ENCODE measurements at regions not wholly inside any gene's neighbourhood (a gene's known extent, or its start where the extent isn't known, plus 50 kb on each side); places are given as distances from the start of the nearest gene placed in this dataset.
A peak's percentile ranks its signal among the peaks of the same experiment; 100 is the strongest.

- Histone ChIP-seq H3K9me3 (ENCODE audit: control insufficient read depth in 3 of 3, low read length in 3 of 3) (no peaks in the 10 kb centered on the region), H3K9ac (ENCODE audit: low read depth in 1 of 3, low read length in 3 of 3) (peak overlapping the region in 2 of 3 donors; percentile 45 to 50), H3K4me3 (ENCODE audit: low read length in 3 of 3) (peak overlapping the region; percentile 46 to 57 (median 49)), H3K27me3 (ENCODE audit: control insufficient read depth in 3 of 3, insufficient read depth in 3 of 3, low read length in 3 of 3) (peaks cover 0 to 37% (median 0%) of the 10 kb centered on the region in 3 donors), H3K36me3 (ENCODE audit: control insufficient read depth in 3 of 3, insufficient read depth in 3 of 3, low read length in 3 of 3) (no peaks in the 10 kb centered on the region), H3K4me1 (ENCODE audit: control insufficient read depth in 3 of 3, insufficient read depth in 3 of 3, low read length in 3 of 3) (peaks cover 0 to 18% (median 13%) of the 10 kb centered on the region in 3 donors), H3K27ac (ENCODE audit: low read depth, low read length) (no peak overlapping the region)
Observed at GRCh38 chrX:69285401-69285877, 120.2 kb upstream of the PJA1 start.

GRCh38 chrX:69284491-69284890 is 119.2 kb upstream of the PJA1 start:
- Histone ChIP-seq H3K9me3 (ENCODE audit: control insufficient read depth in 3 of 3, low read length in 3 of 3) (no peaks in the 10 kb centered on the region), H3K4me3 (ENCODE audit: low read length in 3 of 3) (no peak overlapping the region), H3K9ac (ENCODE audit: low read depth in 1 of 3, low read length in 3 of 3) (no peak overlapping the region), H3K27me3 (ENCODE audit: control insufficient read depth in 3 of 3, insufficient read depth in 3 of 3, low read length in 3 of 3) (peaks cover 0 to 38% (median 0%) of the 10 kb centered on the region in 3 donors), H3K27ac (ENCODE audit: low read depth, low read length) (no peak overlapping the region), H3K36me3 (ENCODE audit: control insufficient read depth in 3 of 3, insufficient read depth in 3 of 3, low read length in 3 of 3) (no peaks in the 10 kb centered on the region), H3K4me1 (ENCODE audit: control insufficient read depth in 3 of 3, insufficient read depth in 3 of 3, low read length in 3 of 3) (peaks cover 0 to 18% (median 13%) of the 10 kb centered on the region in 3 donors)

GRCh38 chrX:69282893-69283690 is 117.8 kb upstream of the PJA1 start:
- Histone ChIP-seq H3K36me3 (ENCODE audit: control insufficient read depth in 3 of 3, insufficient read depth in 3 of 3, low read length in 3 of 3) (no peaks in the 10 kb centered on the region), H3K4me1 (ENCODE audit: control insufficient read depth in 3 of 3, insufficient read depth in 3 of 3, low read length in 3 of 3) (peaks cover 0 to 18% (median 13%) of the 10 kb centered on the region in 3 donors), H3K9me3 (ENCODE audit: control insufficient read depth in 3 of 3, low read length in 3 of 3) (no peaks in the 10 kb centered on the region), H3K27ac (ENCODE audit: low read depth, low read length) (no peak overlapping the region), H3K9ac (ENCODE audit: low read depth in 1 of 3, low read length in 3 of 3) (no peak overlapping the region), H3K27me3 (ENCODE audit: control insufficient read depth in 3 of 3, insufficient read depth in 3 of 3, low read length in 3 of 3) (peaks cover 0 to 33% (median 0%) of the 10 kb centered on the region in 3 donors), H3K4me3 (ENCODE audit: low read length in 3 of 3) (no peak overlapping the region)

GRCh38 chrX:69280933-69281332 is 115.7 kb upstream of the PJA1 start:
- H3K9me3 ChIP-seq (ENCODE audit: control insufficient read depth in 3 of 3, low read length in 3 of 3) = no peaks in the 10 kb centered on the region
- H3K9ac ChIP-seq (ENCODE audit: low read depth in 1 of 3, low read length in 3 of 3) = no peak overlapping the region
- no peak overlapping the region for H3K27ac ChIP-seq (ENCODE audit: low read depth, low read length)
- H3K27me3 ChIP-seq (ENCODE audit: control insufficient read depth in 3 of 3, insufficient read depth in 3 of 3, low read length in 3 of 3) = peaks cover 0 to 43% (median 0%) of the 10 kb centered on the region in 3 donors
- H3K36me3 ChIP-seq (ENCODE audit: control insufficient read depth in 3 of 3, insufficient read depth in 3 of 3, low read length in 3 of 3) = no peaks in the 10 kb centered on the region
- no peak overlapping the region for H3K4me3 ChIP-seq (ENCODE audit: low read length in 3 of 3)
- H3K4me1 ChIP-seq (ENCODE audit: control insufficient read depth in 3 of 3, insufficient read depth in 3 of 3, low read length in 3 of 3) = peaks cover 0 to 12% (median 9%) of the 10 kb centered on the region in 3 donors

GRCh38 chrX:69279234-69279633 is 114.0 kb upstream of the PJA1 start:
- H3K9ac ChIP-seq (ENCODE audit: low read depth in 1 of 3, low read length in 3 of 3) = no peak overlapping the region
- H3K27ac ChIP-seq (ENCODE audit: low read depth, low read length) = no peak overlapping the region
- H3K27me3 ChIP-seq (ENCODE audit: control insufficient read depth in 3 of 3, insufficient read depth in 3 of 3, low read length in 3 of 3) = peaks cover 0 to 40% (median 1%) of the 10 kb centered on the region in 3 donors
- H3K36me3 ChIP-seq (ENCODE audit: control insufficient read depth in 3 of 3, insufficient read depth in 3 of 3, low read length in 3 of 3) = no peaks in the 10 kb centered on the region
- H3K4me1 ChIP-seq (ENCODE audit: control insufficient read depth in 3 of 3, insufficient read depth in 3 of 3, low read length in 3 of 3) = peaks cover 0 to 10% (median 9%) of the 10 kb centered on the region in 3 donors
- H3K9me3 ChIP-seq (ENCODE audit: control insufficient read depth in 3 of 3, low read length in 3 of 3) = no peaks in the 10 kb centered on the region
- no peak overlapping the region for H3K4me3 ChIP-seq (ENCODE audit: low read length in 3 of 3)

GRCh38 chrX:69278031-69278687 is 112.9 kb upstream of the PJA1 start:
- Histone ChIP-seq H3K36me3 (ENCODE audit: control insufficient read depth in 3 of 3, insufficient read depth in 3 of 3, low read length in 3 of 3) (no peaks in the 10 kb centered on the region), H3K4me1 (ENCODE audit: control insufficient read depth in 3 of 3, insufficient read depth in 3 of 3, low read length in 3 of 3) (peaks cover 0 to 10% (median 9%) of the 10 kb centered on the region in 3 donors), H3K9ac (ENCODE audit: low read depth in 1 of 3, low read length in 3 of 3) (no peak overlapping the region), H3K9me3 (ENCODE audit: control insufficient read depth in 3 of 3, low read length in 3 of 3) (no peaks in the 10 kb centered on the region), H3K27ac (ENCODE audit: low read depth, low read length) (no peak overlapping the region), H3K4me3 (ENCODE audit: low read length in 3 of 3) (no peak overlapping the region), H3K27me3 (ENCODE audit: control insufficient read depth in 3 of 3, insufficient read depth in 3 of 3, low read length in 3 of 3) (peaks cover 0 to 42% (median 5%) of the 10 kb centered on the region in 3 donors)

GRCh38 chrX:69277369-69277990 is 112.2 kb upstream of the PJA1 start:
- no peak overlapping the region for H3K27ac ChIP-seq (ENCODE audit: low read depth, low read length)
- H3K9ac ChIP-seq (ENCODE audit: low read depth in 1 of 3, low read length in 3 of 3) = no peak overlapping the region
- peaks cover 0 to 46% (median 5%) of the 10 kb centered on the region in 3 donors for H3K27me3 ChIP-seq (ENCODE audit: control insufficient read depth in 3 of 3, insufficient read depth in 3 of 3, low read length in 3 of 3)
- H3K36me3 ChIP-seq (ENCODE audit: control insufficient read depth in 3 of 3, insufficient read depth in 3 of 3, low read length in 3 of 3) = no peaks in the 10 kb centered on the region
- no peaks in the 10 kb centered on the region for H3K9me3 ChIP-seq (ENCODE audit: control insufficient read depth in 3 of 3, low read length in 3 of 3)
- peaks cover 0 to 10% (median 9%) of the 10 kb centered on the region in 3 donors for H3K4me1 ChIP-seq (ENCODE audit: control insufficient read depth in 3 of 3, insufficient read depth in 3 of 3, low read length in 3 of 3)
- H3K4me3 ChIP-seq (ENCODE audit: low read length in 3 of 3) = no peak overlapping the region

- Histone ChIP-seq H3K4me3 (ENCODE audit: low read length in 3 of 3) (no peak overlapping the region), H3K9ac (ENCODE audit: low read depth in 1 of 3, low read length in 3 of 3) (no peak overlapping the region), H3K9me3 (ENCODE audit: control insufficient read depth in 3 of 3, low read length in 3 of 3) (no peaks in the 10 kb centered on the region), H3K4me1 (ENCODE audit: control insufficient read depth in 3 of 3, insufficient read depth in 3 of 3, low read length in 3 of 3) (no peaks in the 10 kb centered on the region), H3K27me3 (ENCODE audit: control insufficient read depth in 3 of 3, insufficient read depth in 3 of 3, low read length in 3 of 3) (peaks cover 0 to 7% (median 0%) of the 10 kb centered on the region in 3 donors), H3K27ac (ENCODE audit: low read depth, low read length) (no peak overlapping the region), H3K36me3 (ENCODE audit: control insufficient read depth in 3 of 3, insufficient read depth in 3 of 3, low read length in 3 of 3) (no peaks in the 10 kb centered on the region)
Observed at GRCh38 chrX:69268611-69269010, 103.4 kb upstream of the PJA1 start.

- peaks cover 0 to 8% (median 0%) of the 10 kb centered on the region in 3 donors for H3K27me3 ChIP-seq (ENCODE audit: control insufficient read depth in 3 of 3, insufficient read depth in 3 of 3, low read length in 3 of 3)
- H3K27ac ChIP-seq (ENCODE audit: low read depth, low read length) = no peak overlapping the region
- no peaks in the 10 kb centered on the region for H3K4me1 ChIP-seq (ENCODE audit: control insufficient read depth in 3 of 3, insufficient read depth in 3 of 3, low read length in 3 of 3)
- no peak overlapping the region for H3K4me3 ChIP-seq (ENCODE audit: low read length in 3 of 3)
- no peak overlapping the region for H3K9ac ChIP-seq (ENCODE audit: low read depth in 1 of 3, low read length in 3 of 3)
- H3K36me3 ChIP-seq (ENCODE audit: control insufficient read depth in 3 of 3, insufficient read depth in 3 of 3, low read length in 3 of 3) = no peaks in the 10 kb centered on the region
- peaks cover 0 to 3% (median 0%) of the 10 kb centered on the region in 3 donors for H3K9me3 ChIP-seq (ENCODE audit: control insufficient read depth in 3 of 3, low read length in 3 of 3)
Observed at GRCh38 chrX:69264158-69264581, 98.9 kb upstream of the PJA1 start.
